BLaER1 (cell line): ENCODE measurements at regions not wholly inside any gene's neighbourhood (a gene's known extent, or its start where the extent isn't known, plus 50 kb on each side); places are given as distances from the start of the nearest gene placed in this dataset.
"Not testable (repeated sequence)": the region's sequence is repeated elsewhere in the genome, so short reads cannot be mapped to it uniquely, and the experiment has no call there.

Source experiments
- H3K27ac ChIP-seq: shearing (Covaris generic); formaldehyde crosslinking; 2 replicates; pipeline ENCODE4 v1.8.1; 2022
- H3K27me3 ChIP-seq: shearing (Covaris generic); formaldehyde crosslinking; 2 replicates; pipeline ENCODE4 v1.8.1; 2022
- H3K36me3 ChIP-seq: shearing (Covaris generic); formaldehyde crosslinking; 2 replicates; pipeline ENCODE4 v1.8.1; 2022
- H3K4me1 ChIP-seq: shearing (Covaris generic); formaldehyde crosslinking; 2 replicates; pipeline ENCODE4 v1.8.1; 2022
- H3K4me2 ChIP-seq: shearing (Covaris generic); formaldehyde crosslinking; 2 replicates; pipeline ENCODE4 v1.8.1; 2022
- H3K4me3 ChIP-seq: shearing (Covaris generic); formaldehyde crosslinking; 2 replicates; pipeline ENCODE4 v1.8.1; 2022
- H3K9ac ChIP-seq: shearing (Covaris generic); formaldehyde crosslinking; 2 replicates; pipeline ENCODE4 v1.8.1; 2022
- H3K9me3 ChIP-seq: shearing (Covaris generic); formaldehyde crosslinking; 2 replicates; pipeline ENCODE4 v1.8.1; 2022
- H4K20me1 ChIP-seq: shearing (Covaris generic); formaldehyde crosslinking; 2 replicates; pipeline ENCODE4 v1.8.1; 2022
- Cebpa-rat ChIP-seq: shearing (Covaris generic); IDR thresholded peaks from 2 replicates; pipeline ENCODE4 v1.8.1; 2022

- H3K4me2 ChIP-seq: peak overlapping the region; percentile 48
These were observed 215.9 kb downstream of the RAB11FIP2 start for GRCh38 chr10:117830787-117831212.

GRCh38 chr10:117838500-117839498 is 207.9 kb downstream of the RAB11FIP2 start:
- not testable (repeated sequence) for H3K36me3 ChIP-seq, H3K9me3 ChIP-seq, H3K9ac ChIP-seq, H3K27me3 ChIP-seq, H3K4me3 ChIP-seq, H4K20me1 ChIP-seq, H3K27ac ChIP-seq
- peak overlapping the region; percentile 67 for H3K4me2 ChIP-seq
- peaks cover 20% of the 10 kb centered on the region for H3K4me1 ChIP-seq

More at GRCh38 chr10:117830787-117831212, 215.9 kb downstream of the RAB11FIP2 start:
- H3K27me3 ChIP-seq: no peaks in the 10 kb centered on the region
- H3K4me3 ChIP-seq: no peak overlapping the region
- H3K9ac ChIP-seq: no peak overlapping the region
- peaks cover 10% of the 10 kb centered on the region for H3K4me1 ChIP-seq
- H3K9me3 ChIP-seq: no peaks in the 10 kb centered on the region
- no peaks in the 10 kb centered on the region for H4K20me1 ChIP-seq
- no peaks in the 10 kb centered on the region for H3K36me3 ChIP-seq
- H3K27ac ChIP-seq: no peak overlapping the region
- no peak for TF ChIP-seq Cebpa-rat

- not testable (repeated sequence) for H3K27me3 ChIP-seq, H3K4me2 ChIP-seq, H3K36me3 ChIP-seq, H3K27ac ChIP-seq, H4K20me1 ChIP-seq, H3K4me3 ChIP-seq, H3K9ac ChIP-seq, H3K4me1 ChIP-seq
- peaks cover 15% of the 10 kb centered on the region for H3K9me3 ChIP-seq
These were observed 190.3 kb downstream of the RAB11FIP2 start for GRCh38 chr10:117856426-117856825.

- Histone ChIP-seq H3K4me1 (no peaks in the 10 kb centered on the region), H3K4me3 (no peak overlapping the region), H3K27me3 (no peaks in the 10 kb centered on the region), H3K9ac (no peak overlapping the region), H3K36me3 (no peaks in the 10 kb centered on the region), H3K4me2 (no peak overlapping the region), H3K27ac (no peak overlapping the region), H3K9me3 (peaks cover 15% of the 10 kb centered on the region), H4K20me1 (no peaks in the 10 kb centered on the region)
- TF ChIP-seq Cebpa-rat: no peak
These were observed 186.6 kb downstream of the RAB11FIP2 start for GRCh38 chr10:117860135-117860534.

GRCh38 chr10:117860823-117861222 is 185.9 kb downstream of the RAB11FIP2 start:
- Histone ChIP-seq H3K27ac (no peak overlapping the region), H3K27me3 (no peaks in the 10 kb centered on the region), H3K4me3 (no peak overlapping the region), H4K20me1 (no peaks in the 10 kb centered on the region), H3K9me3 (peaks cover 10% of the 10 kb centered on the region), H3K4me2 (no peak overlapping the region), H3K36me3 (no peaks in the 10 kb centered on the region), H3K9ac (no peak overlapping the region), H3K4me1 (no peaks in the 10 kb centered on the region)
- TF ChIP-seq Cebpa-rat: no peak

- Histone ChIP-seq H3K36me3 (no peaks in the 10 kb centered on the region), H3K4me2 (no peak overlapping the region)
These were observed 185.4 kb downstream of the RAB11FIP2 start for GRCh38 chr10:117861329-117861728.

GRCh38 chr10:117863771-117864170 is 183.0 kb downstream of the RAB11FIP2 start:
- H3K4me2 ChIP-seq: no peak overlapping the region
- no peaks in the 10 kb centered on the region for H3K9me3 ChIP-seq
- no peak for TF ChIP-seq Cebpa-rat
- H3K27me3 ChIP-seq: no peaks in the 10 kb centered on the region
- H4K20me1 ChIP-seq: no peaks in the 10 kb centered on the region
- H3K27ac ChIP-seq: no peak overlapping the region
- no peak overlapping the region for H3K4me3 ChIP-seq
- no peak overlapping the region for H3K9ac ChIP-seq
- H3K36me3 ChIP-seq: no peaks in the 10 kb centered on the region
- H3K4me1 ChIP-seq: no peaks in the 10 kb centered on the region

More at GRCh38 chr10:117861329-117861728, 185.4 kb downstream of the RAB11FIP2 start:
- no peak for TF ChIP-seq Cebpa-rat
- no peaks in the 10 kb centered on the region for H3K27me3 ChIP-seq
- no peaks in the 10 kb centered on the region for H3K4me1 ChIP-seq
- peaks cover 5% of the 10 kb centered on the region for H3K9me3 ChIP-seq
- no peak overlapping the region for H3K4me3 ChIP-seq
- no peak overlapping the region for H3K9ac ChIP-seq
- no peaks in the 10 kb centered on the region for H4K20me1 ChIP-seq
- no peak overlapping the region for H3K27ac ChIP-seq

- no peak overlapping the region for H3K4me2 ChIP-seq
- no peaks in the 10 kb centered on the region for H4K20me1 ChIP-seq
- no peak overlapping the region for H3K27ac ChIP-seq
- H3K4me1 ChIP-seq: no peaks in the 10 kb centered on the region
- H3K9ac ChIP-seq: no peak overlapping the region
- TF ChIP-seq Cebpa-rat: no peak
- H3K9me3 ChIP-seq: no peaks in the 10 kb centered on the region
- no peak overlapping the region for H3K4me3 ChIP-seq
- no peaks in the 10 kb centered on the region for H3K27me3 ChIP-seq
- H3K36me3 ChIP-seq: no peaks in the 10 kb centered on the region
These were observed 180.8 kb downstream of the RAB11FIP2 start for GRCh38 chr10:117865945-117866344.

- Histone ChIP-seq H3K4me1 (no peaks in the 10 kb centered on the region), H3K9ac (no peak overlapping the region), H3K9me3 (no peaks in the 10 kb centered on the region), H3K27ac (no peak overlapping the region), H4K20me1 (no peaks in the 10 kb centered on the region), H3K4me3 (no peak overlapping the region), H3K36me3 (no peaks in the 10 kb centered on the region), H3K4me2 (no peak overlapping the region), H3K27me3 (no peaks in the 10 kb centered on the region)
- no peak for TF ChIP-seq Cebpa-rat
These were observed 178.6 kb downstream of the RAB11FIP2 start for GRCh38 chr10:117868151-117868550.

GRCh38 chr10:117875793-117876192 is 170.9 kb downstream of the RAB11FIP2 start:
- no peaks in the 10 kb centered on the region for H3K36me3 ChIP-seq
- H3K27ac ChIP-seq: no peak overlapping the region
- no peaks in the 10 kb centered on the region for H4K20me1 ChIP-seq
- H3K27me3 ChIP-seq: no peaks in the 10 kb centered on the region
- H3K9ac ChIP-seq: no peak overlapping the region
- H3K9me3 ChIP-seq: no peaks in the 10 kb centered on the region
- no peak overlapping the region for H3K4me2 ChIP-seq
- no peak for TF ChIP-seq Cebpa-rat
- H3K4me1 ChIP-seq: peaks cover 4% of the 10 kb centered on the region; the same call in 1 of the 2 replicates
- H3K4me3 ChIP-seq: no peak overlapping the region
